ENCODE measurements at regions not wholly inside any gene's neighbourhood (a gene's known extent, or its start where the extent isn't known, plus 50 kb on each side); places are given as distances from the start of the nearest gene placed in this dataset.
"Not testable (repeated sequence)": the region's sequence is repeated elsewhere in the genome, so short reads cannot be mapped to it uniquely, and the experiment has no call there.

GRCh38 chr13:53285896-53286430 is 257.4 kb downstream of the OLFM4 start:
- DNase-seq (ENCODE audit: low read depth): no peak

DNA sequence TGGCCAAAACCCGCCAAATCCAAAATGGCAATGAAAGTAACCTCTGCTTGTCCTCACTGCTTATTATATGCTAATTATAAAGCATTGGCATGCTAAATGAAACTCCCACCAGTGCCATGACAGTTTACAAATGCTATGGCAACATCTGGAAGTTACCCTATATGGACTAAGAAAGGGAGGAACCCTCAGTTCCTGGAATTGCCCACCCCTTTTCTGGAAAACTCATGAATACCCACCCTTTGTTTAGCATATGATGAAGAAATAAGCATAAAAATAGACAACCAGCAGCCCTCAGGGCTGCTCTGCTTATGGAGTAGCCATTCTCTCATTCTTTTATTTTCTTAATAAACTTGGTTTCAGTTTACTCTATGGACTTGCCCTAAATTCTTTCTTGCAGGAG is 269.8 kb downstream of the OLFM4 start:
- DNase-seq (ENCODE audit: low read depth): no peak

GRCh38 chr13:53301449-53301848 is 272.8 kb downstream of the OLFM4 start:
- no peak for DNase-seq (ENCODE audit: low read depth)

GRCh38 chr13:53305419-53305818 is 276.8 kb downstream of the OLFM4 start:
- not testable (repeated sequence) for DNase-seq (ENCODE audit: low read depth)

GRCh38 chr13:53310786-53311185 is 282.2 kb downstream of the OLFM4 start:
- DNase-seq (ENCODE audit: low read depth): no peak

DNA sequence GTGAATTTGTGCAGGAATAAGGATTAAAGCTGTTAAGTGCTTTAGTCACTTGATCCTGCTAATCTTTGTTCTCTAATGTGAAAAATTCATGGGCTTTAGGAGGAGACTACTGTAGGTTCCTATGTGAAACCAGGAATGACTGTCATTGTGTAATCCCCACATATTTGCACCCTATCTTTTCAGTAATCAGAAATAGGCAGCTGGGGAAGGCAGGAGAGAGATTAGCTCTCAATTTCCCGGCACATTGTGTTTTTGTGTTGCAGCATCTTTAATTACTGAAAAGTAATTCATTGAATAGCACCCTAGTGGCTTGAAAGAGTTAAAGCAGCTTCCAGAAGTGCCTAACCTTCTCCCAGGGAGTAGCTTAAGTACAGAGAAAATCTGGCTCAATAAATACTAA is 282.9 kb downstream of the OLFM4 start:
- no peak for DNase-seq (ENCODE audit: low read depth)

DNA sequence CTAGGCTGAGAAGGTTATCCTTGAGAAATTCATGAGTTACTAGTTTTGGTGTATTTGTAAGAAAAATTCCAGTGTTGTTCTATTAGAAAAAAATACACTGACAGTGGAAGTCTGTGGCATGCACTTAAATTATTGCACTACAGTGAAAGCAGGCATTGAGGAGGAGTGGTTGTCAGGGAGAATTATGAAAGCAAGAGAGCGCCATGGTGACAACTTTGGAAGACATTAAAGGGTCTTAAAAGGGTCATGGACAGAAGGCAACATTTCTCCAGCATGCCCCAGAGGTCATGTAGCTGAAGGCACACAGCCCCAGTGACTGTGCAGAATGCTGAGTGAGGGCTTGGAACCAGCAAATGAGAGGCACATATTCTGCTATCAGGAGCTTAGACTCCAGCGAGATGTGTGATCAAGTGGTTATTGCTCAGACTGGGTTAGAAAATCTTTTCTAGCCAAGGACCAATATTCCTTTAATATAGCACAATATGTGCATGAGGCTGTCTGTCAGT is 292.7 kb downstream of the OLFM4 start:
- DNase-seq (ENCODE audit: low read depth): no peak

DNA sequence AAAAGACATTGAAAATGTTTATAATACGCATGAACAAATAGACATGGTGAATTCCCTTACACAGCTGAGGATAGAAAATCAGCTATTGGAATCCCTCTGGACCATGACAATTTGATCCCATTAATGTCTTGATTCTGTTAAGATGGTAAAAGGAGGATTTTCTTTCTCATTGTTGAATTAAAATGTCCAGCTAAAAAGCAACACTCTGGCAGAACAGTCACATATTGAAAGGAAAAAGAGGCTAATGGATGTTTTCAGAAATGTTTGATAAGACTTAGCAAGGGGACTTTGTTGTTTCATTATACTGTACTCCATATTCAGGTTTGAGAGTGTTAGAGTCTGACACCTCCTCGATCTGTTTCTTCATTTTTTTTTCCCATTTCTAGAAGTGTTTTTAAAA is 296.0 kb downstream of the OLFM4 start:
- no peak for DNase-seq (ENCODE audit: low read depth)

- DNase-seq (ENCODE audit: low read depth): no peak
Measured at GRCh38 chr13:53326716-53327115, 298.1 kb downstream of the OLFM4 start.

DNA sequence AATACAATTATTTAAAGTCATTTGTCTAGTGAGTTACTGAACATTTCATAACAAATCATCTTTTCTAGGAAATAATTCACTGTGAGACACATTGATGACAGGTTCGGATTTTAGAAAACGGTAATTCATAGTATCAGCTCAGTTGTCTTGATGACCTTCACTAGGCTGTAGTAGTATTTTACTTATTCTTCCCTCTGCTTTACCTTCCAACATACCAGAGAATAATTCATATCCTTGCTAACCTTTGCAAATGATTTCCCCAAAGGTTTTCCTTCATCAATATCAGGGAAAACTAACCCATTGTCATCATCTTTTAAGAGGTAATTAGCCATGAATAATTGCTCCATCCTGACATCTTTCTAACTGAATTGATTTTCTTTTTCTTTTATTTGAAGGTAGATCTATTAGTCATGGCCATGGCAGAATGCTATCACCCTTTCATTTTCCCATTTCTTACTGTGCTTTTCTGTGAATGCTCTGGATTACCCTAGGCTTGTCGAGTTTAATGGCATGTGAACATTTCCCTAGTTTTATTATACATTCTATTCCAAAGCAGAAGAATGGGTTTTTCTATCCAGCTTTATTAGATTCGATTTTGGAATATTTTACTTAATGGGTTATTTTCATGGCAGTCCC is 299.2 kb downstream of the OLFM4 start:
- no peak for DNase-seq (ENCODE audit: low read depth)

DNA sequence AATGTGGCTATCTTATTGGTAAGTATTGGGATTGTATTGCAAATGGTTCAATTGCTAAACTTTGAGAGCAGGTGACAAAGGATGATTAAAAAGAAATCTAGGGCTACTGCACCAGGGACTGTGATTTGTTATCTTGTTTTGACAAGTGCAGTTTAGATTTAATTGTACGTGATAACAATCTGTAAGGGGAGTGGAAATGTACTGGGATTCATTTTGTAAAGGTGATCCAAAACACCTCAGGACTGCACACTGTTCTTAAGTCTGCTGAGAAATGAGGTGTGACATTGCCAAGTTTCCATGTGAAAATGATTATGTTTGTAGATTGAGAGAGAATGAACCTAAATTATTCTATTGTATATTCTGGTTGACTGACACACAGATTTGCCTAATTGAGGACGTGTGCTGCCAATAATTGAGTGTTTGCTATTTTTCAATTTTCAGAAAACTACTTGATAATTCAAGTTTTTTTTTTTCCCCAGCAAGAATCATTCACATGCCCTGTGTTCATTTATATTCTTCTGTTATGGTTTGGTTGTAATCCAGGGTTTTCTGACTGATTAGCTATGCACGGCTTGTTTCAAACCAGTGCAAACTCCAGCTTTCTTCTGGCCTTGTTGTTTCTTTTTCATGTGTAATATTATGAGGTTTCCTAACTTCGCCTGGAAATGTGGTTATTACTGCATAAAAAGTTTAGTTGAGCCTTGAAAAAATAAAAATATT is 308.0 kb downstream of the OLFM4 start:
- DNase-seq (ENCODE audit: low read depth): no peak

GRCh38 chr13:53338760-53339159 is 310.1 kb downstream of the OLFM4 start:
- no peak for DNase-seq (ENCODE audit: low read depth)

DNA sequence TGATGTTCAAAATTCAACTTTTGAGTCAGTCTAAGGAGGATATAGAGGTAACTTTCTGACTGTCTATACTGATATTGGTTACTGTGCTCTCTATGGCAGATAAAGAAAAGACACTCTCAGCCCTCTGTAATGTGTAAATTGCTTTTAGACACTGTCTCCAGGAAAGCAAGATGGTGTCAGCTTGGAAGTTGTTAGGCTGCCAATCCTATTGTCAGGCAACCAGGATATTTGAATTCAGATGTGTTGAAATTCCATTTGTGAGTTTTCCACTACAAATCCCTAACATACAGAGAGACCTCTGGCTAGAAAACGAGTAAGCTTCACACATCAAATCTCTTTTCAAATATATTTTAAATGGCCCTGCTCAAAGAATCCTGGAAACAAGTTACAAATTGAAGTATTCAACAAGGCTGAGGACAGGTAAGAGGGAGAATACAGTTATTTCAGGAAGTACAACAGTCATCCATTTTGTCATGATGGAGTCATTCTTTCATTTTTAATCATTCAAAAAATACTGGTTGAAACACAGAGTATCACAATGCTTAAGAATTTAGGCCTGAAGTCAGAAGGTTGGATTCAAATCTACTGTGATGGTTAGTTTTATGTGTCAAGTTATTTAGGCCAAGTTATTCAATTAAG is 312.0 kb downstream of the OLFM4 start:
- DNase-seq (ENCODE audit: low read depth): no peak

DNA sequence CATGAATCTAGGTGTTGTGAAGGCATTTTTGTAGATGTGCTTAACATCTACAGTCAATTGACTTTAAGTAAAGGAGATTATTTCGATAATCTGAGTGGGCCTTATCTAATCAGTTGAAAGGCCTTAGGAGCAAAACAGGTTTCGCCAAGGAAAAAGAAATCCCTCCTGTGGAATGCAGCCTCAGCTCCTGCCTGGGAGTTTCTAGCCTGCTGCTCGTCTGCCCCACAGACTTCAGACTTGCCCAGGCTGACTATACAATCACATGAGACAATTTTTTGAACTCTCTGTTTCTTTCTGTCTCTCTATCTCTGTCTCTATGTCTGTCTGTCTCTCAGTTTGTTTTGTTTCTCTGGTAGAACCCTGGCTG is 312.5 kb downstream of the OLFM4 start:
- no peak for DNase-seq (ENCODE audit: low read depth)

DNA sequence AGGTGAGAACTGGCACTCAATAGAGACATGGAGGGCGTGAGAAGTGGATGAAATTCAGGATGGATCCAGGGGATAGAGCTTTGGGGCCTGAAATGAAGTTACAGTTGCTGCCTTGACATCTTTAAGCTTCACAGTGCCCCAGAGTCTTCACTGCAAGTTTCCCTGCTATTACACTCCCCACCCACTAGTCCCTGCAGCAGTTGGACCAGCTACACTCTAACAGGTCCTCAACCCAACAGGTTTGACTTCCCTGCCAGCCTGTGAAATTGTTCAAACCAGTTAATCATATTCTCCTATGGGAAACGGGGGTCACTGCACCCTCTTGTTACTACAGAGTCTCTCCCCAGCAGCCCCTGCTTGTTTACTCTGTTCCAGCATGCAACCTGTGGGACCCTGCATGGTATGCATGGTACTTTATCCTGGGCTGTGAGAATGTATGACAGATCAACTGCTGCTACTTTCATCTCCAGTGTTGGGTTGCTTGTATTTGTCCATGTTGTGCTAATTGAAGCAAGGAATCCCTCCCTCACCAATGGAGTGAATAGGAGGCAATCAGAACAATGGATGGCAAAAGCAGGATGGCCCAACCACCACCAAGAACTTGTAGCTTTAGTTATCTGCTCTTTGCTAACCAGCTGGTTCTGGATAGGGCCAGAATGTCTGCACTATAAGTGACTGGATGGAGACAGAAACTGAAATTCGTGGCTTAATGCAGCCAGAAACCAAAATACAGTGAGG is 314.2 kb downstream of the OLFM4 start:
- no peak for DNase-seq (ENCODE audit: low read depth)

DNA sequence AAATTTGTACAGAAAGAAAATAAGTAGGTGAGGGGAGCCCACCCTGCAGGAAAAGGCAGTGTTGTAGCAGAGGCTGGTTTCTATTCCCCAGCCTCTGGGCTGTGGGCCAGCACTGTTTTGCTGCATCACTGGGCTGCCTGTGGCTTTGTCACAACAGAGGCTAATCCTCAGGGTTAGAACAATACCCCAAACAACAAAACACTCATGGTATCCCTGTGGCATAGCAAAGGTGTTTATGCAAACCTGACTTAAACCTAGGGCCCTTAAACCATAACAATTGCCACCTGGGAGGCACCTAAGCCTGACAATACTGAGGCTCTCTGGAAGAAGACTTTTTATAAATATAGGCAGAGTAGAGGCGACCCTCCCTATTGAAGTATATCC is 314.7 kb downstream of the OLFM4 start:
- DNase-seq (ENCODE audit: low read depth): no peak

- DNase-seq (ENCODE audit: low read depth): no peak
Measured at GRCh38 chr13:53351021-53351420, 322.4 kb downstream of the OLFM4 start.

DNA sequence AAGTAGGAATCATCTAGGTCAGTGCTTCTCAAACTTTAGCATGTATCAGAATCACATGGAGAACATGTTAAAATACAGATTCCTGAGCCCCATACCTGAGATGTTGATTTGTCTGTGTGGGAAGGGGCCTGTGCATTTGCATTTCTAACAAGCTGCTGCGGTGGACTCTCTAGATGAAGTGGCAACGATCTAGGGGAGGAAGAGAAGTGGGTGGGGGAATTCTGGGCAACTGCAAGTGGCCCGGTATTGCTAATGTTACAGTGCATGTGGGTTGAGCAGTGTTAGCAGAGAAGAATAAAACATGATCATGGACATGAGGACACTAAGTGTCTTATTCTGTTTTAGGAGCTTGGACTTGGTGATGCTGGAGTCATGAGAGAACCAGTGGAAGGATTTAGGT is 329.0 kb downstream of the OLFM4 start:
- no peak for DNase-seq (ENCODE audit: low read depth)

DNA sequence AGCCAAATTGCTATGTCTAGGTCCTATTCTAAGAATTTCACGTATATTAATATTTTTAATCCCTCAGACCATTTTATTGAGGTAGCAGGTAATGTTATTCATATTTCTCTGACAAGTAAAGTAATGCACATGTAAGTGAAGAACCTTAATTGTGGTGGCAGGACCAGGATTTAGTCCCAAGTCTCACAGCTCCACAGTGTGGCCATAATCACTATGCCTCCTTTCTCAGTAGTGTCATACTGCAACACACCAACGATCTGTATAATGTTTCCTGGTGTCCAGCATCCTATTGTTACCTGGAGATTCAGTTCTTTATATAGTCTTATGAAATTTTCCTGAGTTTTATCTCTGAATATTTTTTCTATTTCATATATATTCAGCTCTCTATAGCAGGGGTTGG is 340.3 kb downstream of the OLFM4 start:
- no peak for DNase-seq (ENCODE audit: low read depth)

GRCh38 chr13:53379485-53379884 is 350.9 kb downstream of the OLFM4 start:
- DNase-seq (ENCODE audit: low read depth): no peak

GRCh38 chr13:53382008-53382407 is 353.4 kb downstream of the OLFM4 start:
- DNase-seq (ENCODE audit: low read depth): no peak

DNA sequence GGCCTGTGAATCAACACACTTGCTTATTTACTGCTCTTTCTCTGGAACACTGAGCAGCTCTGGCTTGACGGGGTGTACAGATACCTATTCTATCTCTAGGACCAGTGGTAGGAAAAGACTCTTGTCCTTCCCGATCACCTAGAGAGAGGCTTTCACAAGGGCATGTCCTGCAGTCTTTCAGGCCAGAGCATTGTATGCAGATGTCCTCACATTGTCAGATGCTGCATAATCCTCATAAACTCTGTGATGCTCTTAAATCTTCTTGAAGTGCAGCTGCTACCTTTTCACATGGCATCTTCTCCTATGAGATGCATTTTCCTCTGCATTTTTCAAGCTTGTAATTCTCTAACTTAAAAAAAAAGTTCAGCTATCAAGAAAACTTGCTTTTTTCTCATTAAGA is 369.4 kb downstream of the OLFM4 start:
- no peak for DNase-seq (ENCODE audit: low read depth)
